Astrocyte (in vitro differentiated cells and primary cell): ENCODE measurements at regions not wholly inside any gene's neighbourhood (a gene's known extent, or its start where the extent isn't known, plus 50 kb on each side); places are given as distances from the start of the nearest gene placed in this dataset.
"Not testable (repeated sequence)": the region's sequence is repeated elsewhere in the genome, so short reads cannot be mapped to it uniquely, and the experiment has no call there.

ENCODE experiments used
- DNase-seq: peaks from one replicate; pipeline ENCODE4 v3.0.0-alpha.2; 2010; ENCODE audit warnings: low read depth
- FAIRE-seq: peaks from 2 replicates; lab custom pipeline; 2011; peaks lifted over from hg19 to GRCh38; lab: Jason Lieb, UNC
- H2AFZ ChIP-seq: 2 replicates; pipeline ENCODE4 v1.6.0; 2012; ENCODE audit warnings: low read depth, low read length, inconsistent platforms
- H3K27ac ChIP-seq: 2 replicates; pipeline ENCODE4 v1.5.1; 2011; ENCODE audit warnings: low read depth, low read length, inconsistent platforms
- H3K27me3 ChIP-seq: 2 replicates; pipeline ENCODE4 v1.6.0; 2011; ENCODE audit warnings: low read length, inconsistent platforms; ENCODE audit not compliant: insufficient read depth
- H3K36me3 ChIP-seq: 2 replicates; pipeline ENCODE4 v1.5.1; 2011; ENCODE audit warnings: low read length, inconsistent platforms; ENCODE audit not compliant: insufficient read depth
- H3K4me1 ChIP-seq: 2 replicates; pipeline ENCODE4 v1.5.1; 2011; ENCODE audit warnings: low read length, inconsistent platforms; ENCODE audit not compliant: insufficient read depth
- H3K4me2 ChIP-seq: 2 replicates; pipeline ENCODE4 v1.6.0; 2012; ENCODE audit warnings: low read length, inconsistent platforms
- H3K4me3 ChIP-seq: 2 replicates; pipeline ENCODE4 v1.5.1; 2011; ENCODE audit warnings: low read depth, mild to moderate bottlenecking, low read length, inconsistent platforms; ENCODE audit not compliant: insufficient read depth
- H3K79me2 ChIP-seq: 2 replicates; pipeline ENCODE4 v1.6.0; 2012; ENCODE audit warnings: mild to moderate bottlenecking, low read length, inconsistent platforms; ENCODE audit not compliant: insufficient read depth
- H3K9ac ChIP-seq: 2 replicates; pipeline ENCODE4 v1.6.0; 2012; ENCODE audit warnings: mild to moderate bottlenecking, low read length, inconsistent platforms
- H3K9me3 ChIP-seq: 2 replicates; pipeline ENCODE4 v1.5.1; 2012; ENCODE audit warnings: low read depth, mild to moderate bottlenecking, low read length, inconsistent platforms; ENCODE audit not compliant: insufficient read depth
- H4K20me1 ChIP-seq: 2 replicates; pipeline ENCODE4 v1.6.0; 2012; ENCODE audit warnings: low read length, inconsistent platforms; ENCODE audit not compliant: insufficient read depth
- H3K27ac Mint-ChIP-seq: one replicate; pipeline ENCODE4 v1.8.0; 2021; ENCODE audit warnings: mild to moderate bottlenecking, mixed read lengths; ENCODE audit not compliant: unreplicated experiment
- H3K27me3 Mint-ChIP-seq: one replicate; pipeline ENCODE4 v1.8.0; 2021; ENCODE audit warnings: low read depth, mixed read lengths; ENCODE audit not compliant: unreplicated experiment
- H3K36me3 Mint-ChIP-seq: one replicate; pipeline ENCODE4 v1.8.0; 2021; ENCODE audit warnings: low read depth, mixed read lengths; ENCODE audit not compliant: unreplicated experiment
- H3K4me1 Mint-ChIP-seq: one replicate; pipeline ENCODE4 v1.8.0; 2021; ENCODE audit warnings: low read depth, mixed read lengths; ENCODE audit not compliant: unreplicated experiment
- H3K4me3 Mint-ChIP-seq: one replicate; pipeline ENCODE4 v1.8.0; 2021; ENCODE audit warnings: mild to moderate bottlenecking, moderate library complexity, mixed read lengths; ENCODE audit not compliant: unreplicated experiment
- H3K9me3 Mint-ChIP-seq: one replicate; pipeline ENCODE4 v1.8.0; 2021; ENCODE audit warnings: mild to moderate bottlenecking, mixed read lengths; ENCODE audit not compliant: unreplicated experiment
- CTCF ChIP-seq: IDR thresholded peaks from 2 replicates; pipeline ENCODE4 v1.5.1; 2011; ENCODE audit warnings: low read depth, mild to moderate bottlenecking, inconsistent platforms, low read length, moderate library complexity; ENCODE audit not compliant: insufficient read depth
- EZH2 ChIP-seq: IDR thresholded peaks from 2 replicates; pipeline ENCODE4 v1.6.1; 2012; ENCODE audit warnings: mild to moderate bottlenecking, low read length, inconsistent platforms; ENCODE audit not compliant: insufficient read depth

DNA sequence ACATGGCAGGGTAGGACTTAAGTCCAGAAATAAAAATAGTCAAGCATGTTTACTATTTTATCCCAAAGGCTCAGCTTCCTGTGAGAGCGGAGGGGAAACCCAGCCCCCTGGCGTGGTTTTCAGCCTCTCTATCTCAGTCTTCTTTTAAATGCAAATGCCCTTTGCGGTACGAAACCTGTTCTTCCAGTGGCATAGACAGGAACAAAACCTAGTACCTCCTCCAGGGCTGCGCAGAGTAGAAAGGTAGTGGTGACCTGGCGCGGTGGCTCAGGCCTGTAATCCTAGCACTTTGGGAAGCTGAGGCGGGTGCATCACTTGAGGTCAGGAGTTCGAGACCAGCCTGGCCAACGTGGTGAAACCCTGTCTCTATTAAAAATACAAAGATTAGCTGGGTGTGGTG is 181.3 kb upstream of the FOXK1 start:
- peaks cover 2% of the 10 kb centered on the region for H3K27me3 Mint-ChIP-seq
- TF ChIP-seq EZH2 (no peak), CTCF (no peak)
- no peak overlapping the region for H3K27ac Mint-ChIP-seq

DNA sequence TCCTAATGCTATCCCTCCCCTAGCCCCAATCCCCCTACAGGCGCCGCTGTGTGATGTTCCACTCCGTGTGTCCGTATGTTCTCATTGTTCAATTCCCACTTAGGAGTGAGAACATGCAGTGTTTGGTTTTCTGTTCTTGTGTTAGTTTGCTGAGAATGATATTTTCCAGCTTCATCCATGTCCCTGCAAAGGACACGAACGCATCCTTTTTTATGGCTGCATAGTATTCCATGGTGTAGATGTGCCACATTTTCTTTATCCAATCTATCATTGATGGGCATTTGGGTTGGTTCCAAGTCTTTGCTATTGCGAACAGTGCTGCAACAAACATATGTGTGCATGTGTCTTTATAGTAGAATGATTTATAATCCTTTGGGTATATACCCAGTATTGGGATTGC is 174.2 kb upstream of the FOXK1 start:
- not testable (repeated sequence) for H3K4me1 Mint-ChIP-seq, H3K27me3 ChIP-seq, H3K4me2 ChIP-seq, H3K36me3 ChIP-seq, DNase-seq, H3K9ac ChIP-seq, H3K36me3 Mint-ChIP-seq, H3K27ac Mint-ChIP-seq, H3K4me3 Mint-ChIP-seq, FAIRE-seq, H3K79me2 ChIP-seq, H2AFZ ChIP-seq, H3K27me3 Mint-ChIP-seq, H3K4me1 ChIP-seq, H3K27ac ChIP-seq, H3K9me3 Mint-ChIP-seq, H3K4me3 ChIP-seq, H3K9me3 ChIP-seq, H4K20me1 ChIP-seq

More for the DNA sequence above, 181.3 kb upstream of the FOXK1 start:
- no peak overlapping the region for H3K4me3 Mint-ChIP-seq
- H3K27me3 ChIP-seq: no peaks in the 10 kb centered on the region
- no peaks in the 10 kb centered on the region for H4K20me1 ChIP-seq
- no peak overlapping the region for H3K4me2 ChIP-seq
- no peak overlapping the region for H2AFZ ChIP-seq
- FAIRE-seq (no peak), DNase-seq (no peak)
- no peak overlapping the region for H3K27ac ChIP-seq
- H3K79me2 ChIP-seq: no peaks in the 10 kb centered on the region
- H3K4me3 ChIP-seq: no peak overlapping the region
- H3K4me1 ChIP-seq: no peaks in the 10 kb centered on the region
- H3K9ac ChIP-seq: no peak overlapping the region
- H3K36me3 Mint-ChIP-seq: no peaks in the 10 kb centered on the region
- peaks cover 14% of the 10 kb centered on the region for H3K9me3 Mint-ChIP-seq
- H3K36me3 ChIP-seq: no peaks in the 10 kb centered on the region
- H3K9me3 ChIP-seq: peaks cover 5% of the 10 kb centered on the region
- H3K4me1 Mint-ChIP-seq: no peaks in the 10 kb centered on the region

DNA sequence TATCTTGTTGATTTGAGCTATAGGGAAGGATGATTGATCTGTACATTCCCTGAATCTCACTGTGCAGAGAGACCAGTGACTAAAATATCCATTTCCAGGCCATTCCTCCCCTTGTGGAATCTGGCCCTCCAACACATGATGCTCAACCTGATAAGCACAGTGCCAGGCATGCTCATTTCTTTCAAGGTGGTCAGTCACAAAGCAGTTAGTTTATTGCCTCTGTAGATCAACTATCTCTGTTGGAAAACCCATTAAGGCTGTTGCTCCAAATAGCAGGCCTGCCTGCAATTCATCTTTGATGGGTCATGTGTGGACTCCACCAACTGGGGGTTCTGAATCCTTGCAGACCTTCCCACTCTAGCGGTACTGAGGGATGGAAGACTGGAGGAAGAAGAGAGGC is 168.6 kb upstream of the FOXK1 start:
- Histone ChIP-seq H3K36me3 (no peaks in the 10 kb centered on the region), H4K20me1 (no peaks in the 10 kb centered on the region), H3K4me2 (no peak overlapping the region), H2AFZ (no peak overlapping the region), H3K9ac (no peak overlapping the region), H3K27ac (no peak overlapping the region), H3K79me2 (no peaks in the 10 kb centered on the region), H3K9me3 (peaks cover 2% of the 10 kb centered on the region), H3K4me1 (no peaks in the 10 kb centered on the region), H3K27me3 (no peaks in the 10 kb centered on the region), H3K4me3 (no peak overlapping the region)
- Mint-ChIP-seq H3K9me3 (peaks cover 8% of the 10 kb centered on the region), H3K4me1 (no peaks in the 10 kb centered on the region), H3K36me3 (no peaks in the 10 kb centered on the region), H3K4me3 (no peak overlapping the region), H3K27ac (no peak overlapping the region), H3K27me3 (peaks cover 2% of the 10 kb centered on the region)
- FAIRE-seq (no peak), DNase-seq (no peak)
- TF ChIP-seq EZH2: no peak
- no peak for TF ChIP-seq CTCF
